Inflammatory macrophage treated with lipopolysaccharide for 4 hours (primary cell): ENCODE measurements at regions not wholly inside any gene's neighbourhood (a gene's known extent, or its start where the extent isn't known, plus 50 kb on each side); places are given as distances from the start of the nearest gene placed in this dataset.
"Not testable (repeated sequence)": the region's sequence is repeated elsewhere in the genome, so short reads cannot be mapped to it uniquely, and the experiment has no call there.

Source experiments
- DNase-seq: peaks from one replicate; pipeline ENCODE4 v3.0.0-alpha.2; 2020

DNA sequence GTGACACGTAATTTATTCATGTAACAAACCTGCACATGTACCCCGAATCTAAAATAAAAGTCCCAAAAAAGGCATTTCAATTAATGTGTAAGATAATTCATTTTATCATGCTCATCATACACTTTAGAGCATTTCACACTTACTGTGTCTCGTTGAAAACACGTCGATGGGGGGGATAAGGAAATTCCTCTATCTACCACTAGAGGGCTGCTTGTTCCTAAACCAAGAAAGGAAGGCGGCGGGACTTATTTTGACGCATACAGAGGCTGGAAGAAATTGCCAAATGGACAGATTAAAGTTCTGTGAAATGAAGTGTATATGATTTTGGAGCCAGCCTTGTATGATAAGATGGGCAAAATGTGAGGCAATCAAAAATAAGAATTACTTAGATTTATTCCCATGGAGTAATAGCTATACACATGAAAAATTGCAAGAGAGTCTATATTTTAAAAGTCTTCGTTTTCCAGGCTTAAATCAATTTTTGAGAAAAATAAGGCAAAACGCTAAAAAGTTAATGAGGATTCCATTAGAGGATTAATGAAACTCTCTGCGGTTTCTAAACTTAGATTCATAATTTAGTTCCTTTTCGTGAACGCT is 346.8 kb downstream of the CNTN3 start:
- peak; percentile 42 for DNase-seq

DNA sequence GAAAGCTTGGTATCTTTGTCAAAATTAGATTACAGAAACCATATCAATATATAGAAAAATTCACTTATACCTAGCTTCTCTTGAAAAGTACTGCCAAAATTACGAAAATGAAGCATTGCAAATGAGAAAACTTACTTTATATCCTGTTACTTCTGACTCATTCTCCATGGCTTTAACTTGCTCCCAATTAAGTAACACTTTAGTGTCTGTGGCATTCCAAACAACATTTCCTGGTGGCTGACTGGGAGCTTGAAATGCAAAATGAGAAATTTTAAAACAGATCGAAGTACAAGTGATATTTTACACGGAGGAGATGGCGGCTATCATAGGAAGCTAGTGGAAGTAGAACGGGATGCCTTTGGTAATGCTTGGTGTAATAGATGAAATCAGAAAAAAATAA is 347.3 kb downstream of the CNTN3 start:
- DNase-seq, result no peak

DNA sequence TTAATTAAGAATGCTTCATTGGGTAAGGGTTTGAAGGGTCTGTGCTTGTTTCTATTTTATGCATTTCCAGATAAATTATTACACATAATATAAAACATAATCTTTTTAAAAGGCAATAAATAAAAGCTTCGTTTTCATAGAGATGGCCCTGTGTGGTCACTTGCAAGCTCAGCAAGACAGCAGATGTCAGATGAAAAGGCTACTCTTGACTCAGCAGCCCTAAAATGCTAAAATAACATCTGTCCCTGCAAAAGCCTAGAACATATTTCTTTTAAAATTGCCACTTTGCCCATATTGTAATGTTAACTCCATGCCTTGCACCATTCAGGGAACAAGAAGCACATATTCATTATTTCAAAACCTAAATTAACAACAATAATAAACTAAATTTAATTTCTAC is 349.4 kb downstream of the CNTN3 start:
- no peak for DNase-seq

DNA sequence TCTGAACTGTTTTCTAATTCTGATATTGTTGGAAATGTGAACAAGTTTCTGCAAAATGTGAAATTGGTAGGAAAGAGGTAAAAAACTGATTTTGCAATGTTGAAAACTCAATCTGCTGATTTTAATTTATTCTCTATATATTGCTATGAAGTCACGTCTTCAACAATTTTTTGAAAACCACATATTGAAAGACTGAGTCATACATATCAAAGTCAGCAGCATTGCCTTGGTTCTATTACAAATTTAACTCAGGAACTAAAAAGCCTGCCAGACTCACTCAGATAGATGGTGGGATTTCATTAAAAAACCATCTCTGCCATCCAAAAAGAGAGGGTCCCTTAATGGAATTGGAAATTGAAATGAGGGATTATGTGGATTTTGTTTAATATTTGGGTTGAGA is 351.4 kb downstream of the CNTN3 start:
- no peak for DNase-seq

DNA sequence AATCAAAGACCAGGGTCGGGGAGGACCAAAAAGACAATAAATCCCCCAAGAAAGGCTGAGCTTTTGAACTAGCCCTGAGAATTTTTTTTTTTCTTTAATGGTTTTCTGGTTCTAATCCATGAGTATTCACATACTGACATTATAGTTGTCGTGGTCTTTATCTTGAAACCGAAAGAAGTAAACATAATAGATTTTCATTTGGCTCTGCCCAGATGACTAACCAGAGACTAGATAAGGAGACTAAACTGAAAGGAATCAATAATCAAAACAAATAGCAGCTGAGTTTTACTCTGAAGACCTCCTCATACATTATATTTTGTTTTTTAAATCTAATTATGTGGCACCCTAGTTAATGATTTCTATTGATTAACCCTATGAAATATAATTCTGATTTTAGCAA is 381.4 kb downstream of the CNTN3 start:
- no peak for DNase-seq

DNA sequence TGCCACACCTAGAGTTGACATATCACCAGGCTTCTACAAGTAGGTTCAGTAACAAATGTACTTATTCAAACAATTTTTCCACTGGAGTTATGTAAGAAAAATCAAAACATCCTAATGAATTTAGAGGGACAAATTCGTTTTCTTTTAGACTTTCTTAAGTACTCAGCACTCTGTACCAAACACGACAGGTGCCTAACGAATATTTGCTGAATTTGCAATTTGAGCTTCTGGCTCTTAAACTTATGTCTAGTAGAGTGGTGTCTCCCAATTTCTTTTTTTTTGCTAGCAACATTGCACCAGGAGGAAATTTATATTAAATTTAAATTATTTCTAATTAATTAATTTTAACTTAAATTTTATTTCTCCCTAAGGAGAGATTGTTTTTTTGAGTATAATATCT is 397.0 kb downstream of the CNTN3 start:
- DNase-seq, result no peak

DNA sequence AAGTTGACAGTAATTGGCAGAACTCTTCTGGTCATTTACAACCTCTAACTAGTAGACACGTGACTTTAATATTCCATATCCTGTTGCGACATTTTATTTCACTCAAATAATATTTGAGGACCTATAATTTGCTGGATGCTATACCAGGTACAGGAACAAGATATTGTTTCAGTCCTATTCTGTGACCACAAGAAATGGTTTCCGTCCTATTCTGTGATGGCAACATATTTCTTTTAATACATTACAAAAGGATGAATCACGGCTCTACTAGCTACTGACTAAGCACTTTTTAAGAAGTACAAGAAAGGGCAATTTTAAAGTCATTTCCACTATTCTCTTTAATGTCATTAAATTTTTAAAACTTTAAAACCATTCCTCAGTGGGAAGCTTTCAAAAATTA is 400.2 kb downstream of the CNTN3 start:
- no peak for DNase-seq

DNA sequence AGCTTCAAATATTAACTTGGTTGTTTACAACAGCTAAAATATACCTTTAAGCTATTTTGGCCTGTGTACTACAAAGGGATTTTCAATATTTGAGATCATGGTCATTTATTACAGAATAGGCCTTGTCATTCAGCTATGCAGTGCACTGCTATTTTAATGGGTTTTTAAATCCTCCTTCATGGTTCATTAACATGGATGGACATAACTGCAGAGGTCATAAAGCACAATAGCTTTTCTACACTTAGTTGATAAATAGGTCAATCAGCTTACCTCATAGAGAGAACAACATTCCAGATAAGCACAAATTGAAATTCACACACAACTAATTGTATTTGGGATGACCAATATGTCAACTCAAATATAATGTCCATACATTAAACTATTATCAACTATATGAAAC is 403.7 kb downstream of the CNTN3 start:
- DNase-seq, result no peak

DNA sequence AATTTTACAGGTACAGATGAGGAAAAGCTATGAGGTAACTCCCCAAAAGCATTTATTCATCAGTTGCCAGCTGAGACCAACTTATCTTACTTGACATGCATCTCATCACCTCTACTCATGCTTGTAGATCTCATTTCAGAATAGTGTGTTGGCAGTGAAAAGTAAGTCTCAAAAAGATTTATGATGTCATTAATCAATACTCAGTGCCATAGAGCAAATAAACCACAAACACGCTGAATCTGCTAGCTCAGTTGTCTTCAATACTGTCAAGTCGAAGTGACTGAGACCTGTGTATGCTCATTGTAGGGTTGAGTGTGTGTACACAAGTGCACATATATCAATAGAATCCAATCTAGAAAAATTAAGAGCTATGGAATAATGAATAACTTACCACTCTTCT is 413.5 kb downstream of the CNTN3 start:
- DNase-seq, result no peak

DNA sequence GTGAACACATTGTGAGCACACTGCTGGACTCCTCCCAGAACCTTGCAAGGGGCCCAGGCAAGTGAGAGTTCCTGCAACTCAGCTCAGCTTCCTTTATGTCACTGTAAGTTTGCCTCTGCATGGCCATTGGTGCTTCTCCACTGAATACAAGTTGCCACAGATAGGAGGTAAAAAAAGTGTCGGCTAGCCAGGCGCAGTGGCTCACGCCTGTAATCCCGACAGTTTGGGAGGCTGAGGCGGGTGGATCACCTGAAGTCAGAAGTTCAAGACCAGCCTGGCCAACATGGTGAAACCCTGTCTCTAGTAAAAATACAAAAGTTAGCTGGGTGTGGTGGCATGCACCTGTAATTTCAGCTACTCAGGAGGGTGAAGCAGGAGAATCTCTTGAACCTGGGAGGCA is 435.8 kb downstream of the CNTN3 start:
- not testable (repeated sequence) for DNase-seq

DNA sequence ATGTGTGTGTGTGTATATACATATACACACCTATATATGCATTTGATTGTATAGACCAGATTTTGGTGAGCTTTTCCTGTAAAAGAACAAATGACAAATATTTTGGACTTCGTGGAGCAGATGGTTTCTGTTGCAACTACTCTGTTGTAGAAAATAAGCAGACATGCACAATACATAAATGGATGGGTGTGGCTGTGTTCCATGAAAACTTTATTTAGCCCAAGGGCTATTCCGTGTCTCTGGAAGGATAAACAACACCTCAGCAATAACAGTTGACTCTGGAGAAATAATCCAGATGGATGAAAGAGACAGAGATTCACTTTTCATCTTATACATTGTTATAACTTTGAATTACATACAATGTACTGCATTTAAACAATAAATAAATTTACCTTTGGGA is 441.4 kb downstream of the CNTN3 start:
- DNase-seq, result no peak

DNA sequence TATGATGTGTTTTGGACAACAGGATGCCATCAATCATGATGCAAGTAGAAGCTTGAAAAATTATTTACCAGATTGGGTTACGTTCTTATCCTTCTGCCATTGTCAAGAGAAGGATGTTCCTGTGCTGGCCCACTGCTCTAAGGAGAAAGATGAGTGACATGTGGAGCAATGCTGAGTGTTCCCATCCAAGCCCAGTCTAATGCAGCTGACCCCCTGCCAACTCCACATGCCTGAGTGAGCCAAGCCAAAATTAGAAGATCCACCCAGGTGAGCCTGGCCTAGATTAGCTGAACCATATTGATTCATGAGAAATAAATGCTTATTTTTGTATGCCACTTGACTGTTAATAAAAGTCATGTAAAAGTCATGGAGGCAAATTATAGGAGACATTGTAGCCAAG is 446.5 kb downstream of the CNTN3 start:
- DNase-seq, result no peak

DNA sequence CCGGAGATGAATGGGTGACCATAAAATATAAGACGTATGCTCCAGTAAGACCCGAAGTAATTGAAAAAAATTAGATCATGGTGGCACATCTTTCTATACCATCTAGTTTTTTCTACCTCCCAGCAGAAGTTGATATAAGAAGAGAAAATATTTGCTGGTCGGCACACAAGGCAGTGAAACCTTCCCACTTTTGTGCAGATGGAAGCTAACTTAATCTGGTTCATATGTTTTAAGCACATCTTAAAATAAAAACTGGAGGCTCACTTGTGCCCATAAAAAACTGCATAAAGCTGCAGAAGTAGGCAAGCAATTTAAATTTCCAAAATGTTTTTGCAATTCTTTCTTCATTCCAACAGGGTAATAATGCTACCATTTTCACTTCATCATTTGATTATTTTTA is 449.2 kb downstream of the CNTN3 start:
- DNase-seq, result no peak

DNA sequence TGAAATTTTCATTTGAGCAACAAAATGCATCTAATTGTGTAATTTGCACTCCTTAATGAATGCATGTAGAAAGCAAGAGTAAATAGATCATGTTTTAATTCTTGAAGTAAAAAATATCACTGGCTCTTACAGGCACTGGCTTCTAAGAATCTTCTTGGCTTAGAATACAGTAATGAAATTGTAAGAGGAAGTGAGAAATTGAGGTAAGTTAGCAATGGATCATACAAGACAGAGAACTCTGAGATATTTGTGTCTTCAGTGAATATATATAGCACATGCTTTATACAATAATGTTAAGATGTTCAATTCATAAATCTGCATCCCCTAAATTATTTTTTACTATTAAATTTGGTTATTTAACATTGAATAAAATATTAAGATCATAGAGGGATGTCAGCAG is 465.0 kb downstream of the CNTN3 start:
- no peak for DNase-seq

DNA sequence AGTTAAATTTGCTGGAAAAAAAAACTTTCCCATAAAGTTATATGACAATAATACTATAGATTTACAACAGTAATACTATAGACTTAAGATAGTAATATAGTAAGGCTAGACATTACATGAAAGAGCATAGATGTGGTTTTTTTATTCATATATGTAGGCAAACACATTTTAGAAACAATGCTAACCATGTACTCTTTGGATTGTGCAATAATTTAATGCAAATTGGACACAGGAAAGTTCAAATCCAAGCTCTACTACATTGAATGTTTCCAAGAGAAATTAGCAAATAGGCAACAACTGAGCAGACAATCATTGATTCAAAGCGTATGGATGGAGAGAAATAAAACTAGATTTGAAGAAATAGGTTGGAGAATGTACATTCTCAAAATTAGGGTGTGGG is 469.2 kb downstream of the CNTN3 start:
- DNase-seq, result no peak

DNA sequence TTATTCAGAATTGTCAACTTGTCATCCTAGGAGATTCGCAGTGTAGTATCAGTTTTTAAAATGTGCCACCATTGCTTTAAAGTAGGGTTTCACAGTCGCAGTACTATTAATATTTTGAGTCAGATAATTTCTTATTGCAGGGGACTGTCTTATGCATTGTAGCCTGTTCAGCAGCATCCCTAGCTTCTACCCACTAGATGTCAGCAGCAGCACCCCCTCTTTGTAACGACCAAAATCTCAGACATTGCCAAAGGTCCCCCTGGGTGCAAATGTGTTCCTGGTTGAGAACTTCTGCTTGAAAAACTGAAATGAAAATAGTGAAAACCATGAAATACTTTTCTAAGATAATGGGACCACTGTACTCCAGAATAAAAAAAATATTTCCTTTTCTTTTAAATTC is 474.8 kb downstream of the CNTN3 start:
- DNase-seq, result no peak

DNA sequence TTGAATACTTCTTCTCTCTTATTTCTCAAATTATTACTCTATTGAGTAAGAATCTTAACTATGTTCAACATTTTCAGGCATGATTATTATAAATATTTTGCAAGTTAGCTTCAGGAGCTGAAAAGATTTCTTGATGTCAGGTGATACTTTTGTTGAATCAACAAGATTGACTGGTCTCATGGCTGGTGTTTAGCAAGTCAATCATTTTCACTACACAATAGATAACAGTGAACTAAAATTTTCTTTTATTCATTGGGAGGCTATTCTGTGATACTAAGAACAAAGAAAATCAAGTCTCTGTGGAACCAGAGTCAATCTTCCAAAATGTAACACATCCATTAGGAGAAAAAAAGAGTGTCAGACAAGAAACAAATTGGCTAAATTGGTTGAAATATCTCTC is 476.7 kb downstream of the CNTN3 start:
- DNase-seq, result no peak

DNA sequence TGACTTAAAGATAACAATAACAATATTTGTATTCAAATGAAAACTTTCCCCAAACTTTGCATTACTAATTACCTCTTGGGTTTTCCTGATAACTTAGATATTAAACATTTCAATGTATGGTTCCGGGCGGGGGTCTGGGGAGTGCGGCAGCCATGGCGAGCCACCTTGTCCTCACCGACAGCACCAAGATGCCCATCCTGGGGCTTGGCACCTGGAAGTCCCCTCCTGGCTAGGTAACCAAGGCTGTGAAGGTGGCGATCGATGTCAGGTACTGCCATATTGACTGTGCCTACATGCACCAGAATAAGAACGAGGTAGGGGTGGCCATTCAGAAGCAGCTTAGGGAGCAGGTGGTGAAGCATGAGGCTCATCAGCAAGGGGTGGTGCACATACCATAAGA is 478.7 kb downstream of the CNTN3 start:
- no peak for DNase-seq

DNA sequence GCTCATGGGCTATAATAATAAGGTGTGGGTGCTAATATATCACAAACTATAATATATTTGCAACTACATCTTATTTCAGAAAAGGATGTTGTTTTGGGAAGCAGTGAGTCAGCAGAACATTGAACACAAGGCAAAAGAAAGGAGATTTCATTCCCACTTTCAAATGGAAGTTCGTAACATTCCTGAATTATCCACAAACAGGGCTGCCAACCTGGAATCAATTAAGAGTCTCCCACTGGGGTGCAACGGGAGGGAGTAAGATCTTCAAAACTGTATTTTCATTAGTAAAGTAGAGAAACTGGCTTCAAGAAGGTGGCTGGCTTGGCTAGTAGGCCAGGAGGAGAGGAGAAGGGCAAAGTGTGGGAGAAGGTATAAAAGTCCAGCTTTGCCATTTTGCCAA is 479.6 kb downstream of the CNTN3 start:
- DNase-seq, result no peak

DNA sequence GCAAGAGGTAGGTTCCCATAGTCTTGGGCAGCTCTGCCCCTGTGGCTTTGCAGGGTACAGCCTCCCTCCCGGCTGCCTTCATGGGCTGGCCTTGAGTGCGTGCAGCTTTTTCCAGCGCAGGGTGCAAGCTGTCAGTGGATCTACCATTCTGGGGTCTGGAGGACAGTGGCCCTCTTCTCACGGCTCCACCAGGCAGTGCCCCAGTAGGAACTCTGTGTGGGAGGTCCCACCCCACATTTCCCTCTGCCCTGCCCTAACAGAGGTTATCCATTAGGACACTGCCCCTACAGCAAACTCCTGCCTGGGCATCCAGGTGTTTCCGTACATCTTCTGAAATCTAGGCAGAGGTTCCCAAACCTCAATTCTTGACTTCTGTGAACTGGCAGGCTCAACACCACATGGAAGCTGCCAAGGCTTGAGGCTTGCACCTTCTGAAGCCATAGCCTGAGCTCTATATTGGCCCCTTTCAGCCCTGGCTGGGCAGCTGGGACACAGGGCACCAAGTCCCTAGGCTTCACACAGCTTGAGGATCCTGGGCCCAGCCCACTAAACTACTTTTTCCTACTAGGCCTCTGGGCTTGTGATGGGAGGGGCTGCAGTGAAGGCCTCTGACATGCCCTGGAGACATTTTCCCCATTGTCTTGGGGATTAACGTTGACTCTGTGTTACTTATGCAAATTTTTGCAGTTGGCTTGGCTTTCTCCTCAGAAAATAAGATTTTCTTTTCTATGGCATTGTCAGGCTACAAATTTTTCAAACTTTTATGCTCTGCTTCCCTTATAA is 482.7 kb downstream of the CNTN3 start:
- DNase-seq, result not testable (repeated sequence)

DNA sequence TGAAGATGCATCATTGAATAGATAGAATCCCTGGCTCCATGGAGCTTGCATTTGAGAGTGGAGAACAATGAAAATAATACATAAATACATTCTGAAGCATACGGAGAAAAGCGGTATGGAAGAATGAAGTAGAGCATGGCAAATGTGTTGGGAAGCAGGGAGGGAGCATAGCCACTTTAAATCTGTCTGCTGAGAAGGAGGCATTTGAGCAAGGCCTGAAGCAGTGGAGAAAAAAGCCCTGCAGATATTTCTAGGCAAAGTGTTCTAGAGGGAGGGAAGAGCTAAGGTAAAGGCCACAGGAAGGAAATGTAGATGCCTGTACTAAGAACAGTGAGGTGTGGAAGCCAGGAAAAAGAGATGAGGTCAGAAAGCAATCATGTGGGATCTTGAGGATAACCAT is 484.8 kb downstream of the CNTN3 start:
- no peak for DNase-seq

DNA sequence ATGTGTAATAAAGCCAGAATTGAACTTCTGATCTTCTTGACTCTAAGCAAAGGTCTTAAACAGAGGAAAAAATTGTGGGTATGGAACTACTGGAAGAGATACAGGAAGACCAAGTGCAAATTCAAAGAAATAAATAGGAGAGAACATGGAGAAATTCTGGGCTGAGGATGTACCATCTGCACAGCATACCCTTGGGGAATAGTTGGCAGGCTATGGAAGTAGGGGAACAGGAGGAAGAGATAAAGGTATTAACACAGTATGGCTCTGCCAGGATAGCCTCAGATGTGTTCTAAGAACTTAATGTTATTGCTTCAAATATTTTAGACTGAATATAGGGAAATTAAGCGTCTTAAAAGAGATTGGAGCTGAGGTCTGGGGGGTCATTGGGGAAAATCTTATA is 485.4 kb downstream of the CNTN3 start:
- DNase-seq, result no peak

DNA sequence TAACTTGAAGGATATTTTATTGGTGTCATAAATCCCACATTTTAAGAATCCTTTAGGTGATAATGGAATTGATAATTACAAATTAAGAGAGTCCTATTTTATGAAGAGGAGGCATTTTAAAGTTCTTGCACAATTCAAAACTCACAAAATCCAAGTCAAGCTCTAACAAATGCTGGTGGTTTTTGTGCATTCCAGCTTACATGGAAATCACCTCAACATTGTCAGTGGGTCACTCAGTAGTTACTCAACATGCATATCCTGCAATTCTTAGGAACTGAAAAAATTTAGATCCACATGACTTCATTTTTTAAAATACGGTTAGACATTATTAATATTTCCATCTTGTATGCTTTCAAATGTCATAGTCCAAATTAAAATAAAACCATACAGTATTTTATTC is 487.2 kb downstream of the CNTN3 start:
- DNase-seq, result no peak

DNA sequence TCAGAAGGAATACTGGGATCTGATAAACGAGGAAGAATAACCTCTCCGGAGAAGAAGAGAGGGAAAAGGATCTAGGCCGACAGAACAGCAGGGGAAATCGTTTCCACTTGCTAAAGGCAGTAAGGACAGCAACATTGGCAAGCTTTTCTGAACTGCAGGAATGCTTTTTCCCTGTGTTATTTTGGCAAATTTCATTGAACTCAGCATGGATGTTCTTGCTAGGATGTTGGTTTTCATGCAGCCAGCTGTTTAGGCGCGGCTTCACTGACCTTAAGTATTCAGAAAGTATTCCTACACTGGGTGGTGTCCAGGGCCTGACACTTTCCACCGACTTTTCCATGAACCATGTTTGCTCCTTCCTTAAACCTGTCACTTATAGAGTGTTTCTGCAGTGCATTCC is 489.7 kb downstream of the CNTN3 start:
- no peak for DNase-seq

DNA sequence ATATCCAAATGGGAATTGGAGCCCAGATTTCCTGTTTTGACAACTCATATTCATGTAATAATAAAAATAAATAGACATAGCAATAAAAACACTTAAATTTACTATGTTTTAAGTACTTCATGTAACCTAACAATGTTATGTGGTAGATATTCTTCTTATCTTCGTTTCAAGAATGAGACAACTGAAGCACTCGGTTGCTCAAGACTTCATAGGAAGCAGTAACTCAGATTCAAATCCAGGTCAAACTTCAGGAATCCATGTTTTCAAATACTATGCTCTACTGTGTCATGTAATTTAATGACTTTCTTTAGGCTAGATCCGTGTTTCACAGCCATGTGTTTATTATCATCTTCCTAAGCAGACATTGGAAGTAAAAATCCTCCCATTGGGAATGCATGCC is 492.2 kb downstream of the CNTN3 start:
- no peak for DNase-seq
